ENCODE measurements at regions not wholly inside any gene's neighbourhood (a gene's known extent, or its start where the extent isn't known, plus 50 kb on each side); places are given as distances from the start of the nearest gene placed in this dataset.

GRCh38 chr4:36509845-36510244, 228.4 kb downstream of the DTHD1 start:
- TF ChIP-seq CTCF (IDR thresholded peaks at IDR 0.05), result no peak
- TF ChIP-seq POLR2A (IDR thresholded peaks at IDR 0.05), result no peak
